H1 (cell line): ENCODE measurements at regions not wholly inside any gene's neighbourhood (a gene's known extent, or its start where the extent isn't known, plus 50 kb on each side); places are given as distances from the start of the nearest gene placed in this dataset.

Experiments used
- BRCA1 ChIP-seq: IDR thresholded peaks from 2 replicates; pipeline ENCODE4 v1.6.1; 2012; ENCODE audit warnings: low read depth, low read length, improper control_type of control experiment
- CTCF ChIP-seq, 3 experiments: IDR thresholded peaks; 1 replicate in 2 of 3; 2 replicates in 1 of 3; pipeline versions ENCODE4 v1.5.1 to v1.6.1; 2011; ENCODE audit warnings: low read length in 3 of 3, mild to moderate bottlenecking in 3 of 3, inconsistent platforms in 2 of 3, low read depth in 1 of 3, moderate library complexity in 1 of 3; ENCODE audit not compliant: insufficient read depth in 1 of 3; ENCODE audit errors: control extremely low read depth in 1 of 3
- EP300 ChIP-seq, 2 experiments: IDR thresholded peaks; 1 replicate in 1 of 2; 2 replicates in 1 of 2; pipeline ENCODE4 v1.6.1; 2011 to 2012; ENCODE audit warnings: low read depth in 2 of 2, low read length in 2 of 2, mild to moderate bottlenecking in 2 of 2, borderline replicate concordance in 1 of 2, inconsistent platforms in 1 of 2, moderate library complexity in 1 of 2
- EZH2 ChIP-seq: fragments of 200-600 bp; sonication (generic); IDR thresholded peaks from 2 replicates; pipeline ENCODE4 v1.7.1; 2012; ENCODE audit warnings: low read depth, mild to moderate bottlenecking, moderate library complexity, low read length, inconsistent platforms; ENCODE audit not compliant: severe bottlenecking
- JUN ChIP-seq: IDR thresholded peaks from 2 replicates; pipeline ENCODE4 v1.6.1; 2011; ENCODE audit warnings: low read depth, mild to moderate bottlenecking, improper control_type of control experiment, low read length
- RNF2 ChIP-seq: fragments of 200-900, 300-1000 bp; sonication (generic); IDR thresholded peaks from 2 replicates; pipeline ENCODE4 v1.7.1; 2016; ENCODE audit warnings: borderline replicate concordance, low read depth, mild to moderate bottlenecking, antibody characterized with exemption, low read length; ENCODE audit not compliant: poor library complexity, severe bottlenecking; ENCODE audit errors: missing control alignments
- SIN3A ChIP-seq, 2 experiments: IDR thresholded peaks in 1 of 2; conservative IDR thresholded peaks in 1 of 2; 2 replicates each; pipeline ENCODE4 v1.6.1; 2011 to 2012; ENCODE audit warnings: low read length in 2 of 2, improper control_type of control experiment in 1 of 2, low read depth in 1 of 2, mild to moderate bottlenecking in 1 of 2
- SRF ChIP-seq: IDR thresholded peaks from 2 replicates; pipeline ENCODE4 v1.6.1; 2011; ENCODE audit warnings: mild to moderate bottlenecking, low read depth, low read length, moderate library complexity
- ZNF274 ChIP-seq: IDR thresholded peaks from 2 replicates; pipeline ENCODE4 v1.7.0; 2012; ENCODE audit warnings: low read length, borderline replicate concordance; ENCODE audit errors: extremely low read depth

DNA sequence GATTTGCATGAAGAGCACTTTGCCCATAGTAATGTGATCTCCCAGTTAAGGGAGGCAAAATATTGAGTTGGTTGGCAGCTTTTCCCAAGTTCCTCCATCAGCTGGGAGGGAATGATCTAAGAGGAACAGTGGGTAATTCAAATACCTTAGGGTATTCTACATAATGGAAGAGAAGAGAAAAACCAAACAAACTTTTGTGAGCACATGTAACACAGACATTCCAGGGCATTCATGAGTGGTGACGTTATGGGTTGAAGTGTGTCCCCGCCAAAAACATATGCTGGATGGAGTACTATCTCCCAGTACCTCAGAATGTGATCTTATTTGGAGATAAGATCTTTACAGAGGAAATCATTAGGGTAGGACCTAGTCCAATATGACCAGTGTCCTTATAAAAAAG, 220.1 kb downstream of the FOXO1 start:
- TF ChIP-seq CTCF (IDR thresholded peaks at IDR 0.05; ENCODE audit: control extremely low read depth in 1 of 3, insufficient read depth in 1 of 3, low read depth in 1 of 3, low read length in 3 of 3) (no peak), EP300 (IDR thresholded peaks at IDR 0.05; ENCODE audit: borderline replicate concordance in 1 of 2, low read depth in 2 of 2, low read length in 2 of 2) (no peak), EZH2 (no peak), ZNF274 (no peak), SIN3A (conservative IDR thresholded peaks at IDR 0.05 in 1 of 2, IDR thresholded peaks at IDR 0.05 in 1 of 2; ENCODE audit: low read depth in 1 of 2, low read length in 2 of 2) (no peak), JUN (no peak), RNF2 (no peak), SRF (no peak), BRCA1 (no peak)
